ENCODE measurements at regions not wholly inside any gene's neighbourhood (a gene's known extent, or its start where the extent isn't known, plus 50 kb on each side); places are given as distances from the start of the nearest gene placed in this dataset.
"Not testable (repeated sequence)": the region's sequence is repeated elsewhere in the genome, so short reads cannot be mapped to it uniquely, and the experiment has no call there.

GRCh38 chr1:90282811-90283210 is 287.9 kb downstream of the ZNF326 start:
- TF ChIP-seq, protein P1, sequence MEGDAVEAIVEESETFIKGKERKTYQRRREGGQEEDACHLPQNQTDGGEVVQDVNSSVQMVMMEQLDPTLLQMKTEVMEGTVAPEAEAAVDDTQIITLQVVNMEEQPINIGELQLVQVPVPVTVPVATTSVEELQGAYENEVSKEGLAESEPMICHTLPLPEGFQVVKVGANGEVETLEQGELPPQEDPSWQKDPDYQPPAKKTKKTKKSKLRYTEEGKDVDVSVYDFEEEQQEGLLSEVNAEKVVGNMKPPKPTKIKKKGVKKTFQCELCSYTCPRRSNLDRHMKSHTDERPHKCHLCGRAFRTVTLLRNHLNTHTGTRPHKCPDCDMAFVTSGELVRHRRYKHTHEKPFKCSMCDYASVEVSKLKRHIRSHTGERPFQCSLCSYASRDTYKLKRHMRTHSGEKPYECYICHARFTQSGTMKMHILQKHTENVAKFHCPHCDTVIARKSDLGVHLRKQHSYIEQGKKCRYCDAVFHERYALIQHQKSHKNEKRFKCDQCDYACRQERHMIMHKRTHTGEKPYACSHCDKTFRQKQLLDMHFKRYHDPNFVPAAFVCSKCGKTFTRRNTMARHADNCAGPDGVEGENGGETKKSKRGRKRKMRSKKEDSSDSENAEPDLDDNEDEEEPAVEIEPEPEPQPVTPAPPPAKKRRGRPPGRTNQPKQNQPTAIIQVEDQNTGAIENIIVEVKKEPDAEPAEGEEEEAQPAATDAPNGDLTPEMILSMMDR (conservative IDR thresholded peaks at IDR 0.05; ENCODE audit: low read depth, low read length), result no peak
- no peak overlapping the region for H3K4me3 ChIP-seq (ENCODE audit: low read depth, low read length)
- DNase-seq (ENCODE audit: low read depth), result no peak

DNA sequence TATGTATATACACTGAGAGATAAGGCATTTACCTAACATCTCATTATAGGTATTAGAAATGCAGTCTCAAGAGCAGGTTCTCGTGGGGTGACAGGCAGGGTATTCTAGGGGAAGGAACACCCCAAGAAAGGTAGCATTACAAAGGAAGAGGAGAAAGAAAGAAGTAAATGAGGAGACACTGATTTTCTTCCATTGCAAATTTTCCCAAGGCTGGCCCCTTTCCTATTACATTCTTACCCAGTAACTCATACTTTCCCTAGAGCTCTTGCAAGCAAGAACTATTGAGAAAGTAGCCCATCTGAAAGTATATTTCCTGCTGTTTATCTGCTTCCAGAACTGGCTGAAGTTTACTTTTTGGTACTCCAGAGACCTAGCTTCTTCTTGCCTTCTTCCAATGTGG is 287.0 kb downstream of the ZNF326 start:
- DNase-seq (ENCODE audit: low read depth); H3K4me3 ChIP-seq (ENCODE audit: low read depth, low read length): not testable (repeated sequence)

GRCh38 chr1:90277270-90277669 is 282.4 kb downstream of the ZNF326 start:
- H3K4me3 ChIP-seq (ENCODE audit: low read depth, low read length), result no peak overlapping the region
- TF ChIP-seq, protein P1 (conservative IDR thresholded peaks at IDR 0.05; ENCODE audit: low read depth, low read length), result no peak
- DNase-seq (ENCODE audit: low read depth), result no peak

GRCh38 chr1:90274376-90274775 is 279.5 kb downstream of the ZNF326 start:
- H3K4me3 ChIP-seq (ENCODE audit: low read depth, low read length), result no peak overlapping the region
- DNase-seq (ENCODE audit: low read depth), result no peak
- TF ChIP-seq, protein P1 (conservative IDR thresholded peaks at IDR 0.05; ENCODE audit: low read depth, low read length), result no peak

DNA sequence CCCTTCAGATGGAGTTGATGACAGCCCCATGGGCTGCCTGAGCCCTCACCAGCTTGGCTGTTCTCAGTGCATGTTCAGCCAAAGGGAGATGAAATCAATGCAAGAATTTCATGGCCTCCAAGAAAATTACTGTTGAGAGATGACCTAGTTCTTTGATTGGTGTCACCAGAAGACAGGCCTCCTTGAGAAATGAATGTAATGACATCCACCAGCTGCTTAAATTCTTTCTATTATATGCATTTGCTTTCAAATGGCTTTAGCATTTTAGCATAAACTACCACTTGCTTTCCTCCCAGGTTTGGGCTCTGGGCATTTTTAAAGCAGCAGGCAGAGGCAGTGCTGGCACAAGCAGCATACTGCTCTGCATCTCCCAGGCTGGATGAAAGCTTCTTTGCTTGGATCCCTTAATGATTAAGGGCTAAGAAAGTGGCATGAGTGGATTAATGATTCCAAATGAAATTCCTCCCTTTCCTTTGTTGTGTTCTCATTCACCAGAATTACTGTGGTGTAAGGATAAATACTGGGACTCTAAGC is 278.4 kb downstream of the ZNF326 start:
- no peak overlapping the region for H3K4me3 ChIP-seq (ENCODE audit: low read depth, low read length)
- DNase-seq (ENCODE audit: low read depth), result no peak
- TF ChIP-seq, protein P1 (conservative IDR thresholded peaks at IDR 0.05; ENCODE audit: low read depth, low read length), result no peak

DNA sequence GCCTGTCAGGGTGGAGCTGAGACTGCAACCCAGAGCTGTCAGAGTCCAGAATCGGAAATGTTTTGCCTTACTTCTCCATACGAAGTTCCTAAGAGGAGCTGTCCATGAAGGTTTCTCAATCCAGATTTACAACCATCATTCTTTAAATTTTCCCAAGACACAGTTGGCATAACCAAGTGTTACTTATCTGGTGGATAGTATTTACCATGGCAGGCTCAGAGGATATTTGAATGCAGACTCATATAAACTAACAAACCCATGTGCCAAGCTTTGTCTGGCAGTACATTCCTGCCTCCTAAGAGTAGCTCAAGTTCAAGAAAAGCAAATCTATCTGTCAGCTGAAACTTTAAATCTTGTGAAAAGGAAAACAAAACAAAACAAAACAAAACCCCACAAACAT is 267.9 kb downstream of the ZNF326 start:
- no peak overlapping the region for H3K4me3 ChIP-seq (ENCODE audit: low read depth, low read length)
- TF ChIP-seq, protein P1 (conservative IDR thresholded peaks at IDR 0.05; ENCODE audit: low read depth, low read length), result no peak
- no peak for DNase-seq (ENCODE audit: low read depth)

- no peak for DNase-seq (ENCODE audit: low read depth)
- H3K4me3 ChIP-seq (ENCODE audit: low read depth, low read length), result no peak overlapping the region
- TF ChIP-seq, protein P1 (conservative IDR thresholded peaks at IDR 0.05; ENCODE audit: low read depth, low read length), result no peak
These were observed 267.4 kb downstream of the ZNF326 start for GRCh38 chr1:90262286-90262685.

Measured in epithelial cell of proximal tubule (primary cell).